ENCODE measurements at regions not wholly inside any gene's neighbourhood (a gene's known extent, or its start where the extent isn't known, plus 50 kb on each side); places are given as distances from the start of the nearest gene placed in this dataset.

GRCh38 chr2:221653182-221653581, 81.1 kb upstream of the EPHA4 start:
- no peak overlapping the region for H4K5ac ChIP-seq (ENCODE audit: insufficient read length, low read depth, low read length)
- no peak overlapping the region for H4K91ac ChIP-seq (replicated peaks; ENCODE audit: insufficient read length, low read length)
- no peak overlapping the region for H3K18ac ChIP-seq (ENCODE audit: extremely low read depth, low read length)
- FAIRE-seq = no peak
- H3K79me1 ChIP-seq (ENCODE audit: low read depth, low read length) = no peaks in the 10 kb centered on the region
- no peak overlapping the region for H3K9ac ChIP-seq (replicated peaks in 1 of 4; ENCODE audit: extremely low read depth in 1 of 4, low read depth in 3 of 4, low read length in 3 of 4)
- H3K36me3 ChIP-seq (ENCODE audit: control insufficient read depth in 2 of 4, insufficient read depth in 4 of 4, low read length in 3 of 4) = no peaks in the 10 kb centered on the region
- no peak overlapping the region for H2BK15ac ChIP-seq (ENCODE audit: low read length)
- no peak for DNase-seq (ENCODE audit: low read depth in 1 of 2, low spot score in 2 of 2)
- no peak overlapping the region for H2BK120ac ChIP-seq (replicated peaks; ENCODE audit: low read depth, low read length)
- H3K23ac ChIP-seq (ENCODE audit: insufficient read length) = no peak overlapping the region
- H2BK20ac ChIP-seq (ENCODE audit: low read length) = no peak overlapping the region
- no peak overlapping the region for H3K4ac ChIP-seq (replicated peaks; ENCODE audit: insufficient read length, low read depth, low read length)
- no peaks in the 10 kb centered on the region for H3K9me3 ChIP-seq (ENCODE audit: insufficient read depth in 2 of 2, low read depth in 1 of 2, low read length in 1 of 2)
- no peaks in the 10 kb centered on the region for H3K23me2 ChIP-seq (ENCODE audit: low read depth, low read length)
- no peak overlapping the region for H2BK12ac ChIP-seq (ENCODE audit: low read depth, low read length)
- H3K4me3 ChIP-seq (ENCODE audit: extremely low read depth in 1 of 4, insufficient read depth in 2 of 4, low read depth in 3 of 4, low read length in 4 of 4) = no peak overlapping the region
- H2AK5ac ChIP-seq (ENCODE audit: low read depth, low read length) = no peak overlapping the region
- no peak overlapping the region for H2BK5ac ChIP-seq (ENCODE audit: low read depth, low read length)
- H3K27me3 ChIP-seq (replicated peaks in 1 of 4; ENCODE audit: control insufficient read depth in 3 of 4, extremely low read depth in 1 of 4, insufficient read depth in 3 of 4, low read length in 3 of 4) = no peaks in the 10 kb centered on the region
- no peaks in the 10 kb centered on the region for H4K20me1 ChIP-seq (replicated peaks in 1 of 2; ENCODE audit: control insufficient read depth in 1 of 2, insufficient read depth in 2 of 2, low read length in 2 of 2)
- 89% methylated on average over 1 of the region's 1 CpG; no CpG with 5 or more reads in 1 of the 2 experiments for WGBS, 2 experiments (ENCODE audit: extremely low coverage in 1 of 2, insufficient coverage in 1 of 2, insufficient read length in 1 of 2, insufficient replicate concordance in 2 of 2, low coverage in 1 of 2, low lambda C conversion rate in 2 of 2, missing lambda C conversion rate in 1 of 2)
- no peak overlapping the region for H3K14ac ChIP-seq (ENCODE audit: insufficient read length)
- no peak overlapping the region for H2AFZ ChIP-seq (ENCODE audit: low read length)
- CTCF ChIA-PET (ENCODE audit: partially characterized antibody) = interaction anchor here (1.0 kb wide), 1 partner anchor 150 kb away, joined by 4 read pairs; no protein-coding TSS in a partner anchor
- H3K56ac ChIP-seq (replicated peaks; ENCODE audit: insufficient read length, low read depth, low read length) = no peak overlapping the region
- no peaks in the 10 kb centered on the region for H3K79me2 ChIP-seq (ENCODE audit: control insufficient read depth in 1 of 2, insufficient read depth in 2 of 2, low read length in 2 of 2)
- H4K8ac ChIP-seq (ENCODE audit: extremely low read depth, insufficient read depth, low read length) = no peak overlapping the region
- H3K4me2 ChIP-seq (ENCODE audit: insufficient read depth in 1 of 2, low read depth in 2 of 2, low read length in 2 of 2) = no peak overlapping the region
- POLR2A ChIA-PET (ENCODE audit: partially characterized antibody) = no interaction called here
- no peak overlapping the region for H3K27ac ChIP-seq (ENCODE audit: low read depth, low read length)
- peaks cover 0 to 7% (median 2%) of the 10 kb centered on the region in 4 experiments; a peak in 2 of 7 replicates for H3K4me1 ChIP-seq (replicated peaks in 1 of 4; ENCODE audit: control insufficient read depth in 3 of 4, insufficient read depth in 4 of 4, low read length in 3 of 4)
- no peak for TF ChIP-seq CBX5 (IDR thresholded peaks at IDR 0.05; ENCODE audit: low read depth, low read length)
- no peak for TF ChIP-seq SIX5 (IDR thresholded peaks at IDR 0.05; ENCODE audit: low read depth, low read length)
- TF ChIP-seq JUND (IDR thresholded peaks at IDR 0.05; ENCODE audit: low read length) = no peak
- no peak for TF ChIP-seq EP300 (IDR thresholded peaks at IDR 0.05; ENCODE audit: borderline replicate concordance in 1 of 2, low read depth in 2 of 2, low read length in 2 of 2)
- TF ChIP-seq RNF2 (IDR thresholded peaks at IDR 0.05; ENCODE audit: borderline replicate concordance, low read depth, low read length, missing control alignments, poor library complexity, severe bottlenecking) = no peak
- TF ChIP-seq SRF (IDR thresholded peaks at IDR 0.05; ENCODE audit: low read depth, low read length) = no peak
- TF ChIP-seq, protein P1, sequence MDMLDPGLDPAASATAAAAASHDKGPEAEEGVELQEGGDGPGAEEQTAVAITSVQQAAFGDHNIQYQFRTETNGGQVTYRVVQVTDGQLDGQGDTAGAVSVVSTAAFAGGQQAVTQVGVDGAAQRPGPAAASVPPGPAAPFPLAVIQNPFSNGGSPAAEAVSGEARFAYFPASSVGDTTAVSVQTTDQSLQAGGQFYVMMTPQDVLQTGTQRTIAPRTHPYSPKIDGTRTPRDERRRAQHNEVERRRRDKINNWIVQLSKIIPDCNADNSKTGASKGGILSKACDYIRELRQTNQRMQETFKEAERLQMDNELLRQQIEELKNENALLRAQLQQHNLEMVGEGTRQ (IDR thresholded peaks at IDR 0.05; ENCODE audit: low read length) = no peak
- TF ChIP-seq KDM5A (IDR thresholded peaks at IDR 0.05; ENCODE audit: low read length) = no peak
- TF ChIP-seq PHF8 (conservative IDR thresholded peaks at IDR 0.05; ENCODE audit: low read depth, low read length) = no peak
- no peak for TF ChIP-seq FOSL1 (IDR thresholded peaks at IDR 0.05; ENCODE audit: insufficient read depth, low read depth, low read length)

Measured in H1 (cell line).